ENCODE measurements at regions not wholly inside any gene's neighbourhood (a gene's known extent, or its start where the extent isn't known, plus 50 kb on each side); places are given as distances from the start of the nearest gene placed in this dataset.

GRCh38 chr20:51093240-51093763 is 70.4 kb upstream of the KCNG1 start:
- DNase-seq (ENCODE audit: low read depth, low spot score) (no peak), FAIRE-seq (no peak)
- no peaks in the 10 kb centered on the region for H3K79me2 ChIP-seq (ENCODE audit: control insufficient read depth, insufficient read depth, low read length)
- no peaks in the 10 kb centered on the region for H3K4me1 ChIP-seq (ENCODE audit: control insufficient read depth, extremely low read depth, insufficient read depth, low read length)
- no peaks in the 10 kb centered on the region for H3K9me3 ChIP-seq (replicated peaks; ENCODE audit: control insufficient read depth, insufficient read depth, low read length)
- H3K27me3 ChIP-seq (ENCODE audit: control insufficient read depth in 2 of 2, insufficient read depth in 2 of 2, low read length in 2 of 2) = peaks cover 21 to 27% of the 10 kb centered on the region in 2 experiments
- no peaks in the 10 kb centered on the region for H3K36me3 ChIP-seq (ENCODE audit: control insufficient read depth in 2 of 2, extremely low read depth in 1 of 2, insufficient read depth in 2 of 2, low read length in 2 of 2)
- no peak overlapping the region for H3K4me3 ChIP-seq (replicated peaks in 1 of 3; ENCODE audit: insufficient read depth in 1 of 3, low read depth in 1 of 3, low read length in 3 of 3)
- no TSS peak for BruUV-seq (replicated peaks)
- CTCF ChIA-PET = no interaction called here
- H3K27ac ChIP-seq (ENCODE audit: insufficient read depth, low read depth, low read length) = no peak overlapping the region
- TF ChIP-seq MAX (IDR thresholded peaks at IDR 0.05; ENCODE audit: insufficient read depth, insufficient read length) = no peak
- H4K20me1 ChIP-seq (replicated peaks; ENCODE audit: control insufficient read depth, extremely low read depth, insufficient read depth, low read length) = no peaks in the 10 kb centered on the region
- no peak overlapping the region for H3K4me2 ChIP-seq (ENCODE audit: insufficient read depth, low read length)
- intact Hi-C loops (cut with micrococcal nuclease) (no loop called here), dilution Hi-C loops (cut with MboI; ENCODE audit: extremely low pct_ligation_motif_present, low sequenced_read_pairs) (no loop called here)
- H3K9ac ChIP-seq (replicated peaks; ENCODE audit: extremely low read depth, insufficient read depth, low read length) = no peak overlapping the region
- POLR2A ChIA-PET = no interaction called here
- H3K9me1 ChIP-seq (replicated peaks; ENCODE audit: control insufficient read depth, extremely low read depth, insufficient read depth, low read length) = no peaks in the 10 kb centered on the region
- no peak overlapping the region for H2AFZ ChIP-seq (ENCODE audit: low read depth, low read length)

- Histone ChIP-seq H3K9me3 (replicated peaks; ENCODE audit: control insufficient read depth, insufficient read depth, low read length) (no peaks in the 10 kb centered on the region), H3K4me1 (ENCODE audit: control insufficient read depth, extremely low read depth, insufficient read depth, low read length) (no peaks in the 10 kb centered on the region), H3K4me2 (ENCODE audit: insufficient read depth, low read length) (no peak overlapping the region), H3K4me3 (replicated peaks in 1 of 3; ENCODE audit: insufficient read depth in 1 of 3, low read depth in 1 of 3, low read length in 3 of 3) (no peak overlapping the region), H4K20me1 (replicated peaks; ENCODE audit: control insufficient read depth, extremely low read depth, insufficient read depth, low read length) (no peaks in the 10 kb centered on the region), H3K27me3 (ENCODE audit: control insufficient read depth in 2 of 2, insufficient read depth in 2 of 2, low read length in 2 of 2) (peaks cover 21 to 30% of the 10 kb centered on the region in 2 experiments), H3K36me3 (ENCODE audit: control insufficient read depth in 2 of 2, extremely low read depth in 1 of 2, insufficient read depth in 2 of 2, low read length in 2 of 2) (no peaks in the 10 kb centered on the region), H2AFZ (ENCODE audit: low read depth, low read length) (no peak overlapping the region), H3K27ac (ENCODE audit: insufficient read depth, low read depth, low read length) (no peak overlapping the region), H3K79me2 (ENCODE audit: control insufficient read depth, insufficient read depth, low read length) (no peaks in the 10 kb centered on the region), H3K9me1 (replicated peaks; ENCODE audit: control insufficient read depth, extremely low read depth, insufficient read depth, low read length) (no peaks in the 10 kb centered on the region), H3K9ac (replicated peaks; ENCODE audit: extremely low read depth, insufficient read depth, low read length) (no peak overlapping the region)
- intact Hi-C loops (cut with micrococcal nuclease) (no loop called here), dilution Hi-C loops (cut with MboI; ENCODE audit: extremely low pct_ligation_motif_present, low sequenced_read_pairs) (no loop called here)
- ChIA-PET POLR2A (no interaction called here), CTCF (interaction anchor here (0.9 kb wide), 1 partner anchor 16 kb away, joined by 3 read pairs; no protein-coding TSS in a partner anchor)
- BruUV-seq (replicated peaks) = no TSS peak
- DNase-seq (ENCODE audit: low read depth, low spot score) (no peak), FAIRE-seq (no peak)
- TF ChIP-seq FOS (IDR thresholded peaks at IDR 0.05; ENCODE audit: borderline replicate concordance, insufficient read depth, low read length) = no peak
- TF ChIP-seq POLR2A (IDR thresholded peaks at IDR 0.05; ENCODE audit: low read depth, low read length) = no peak
- TF ChIP-seq POLR2AphosphoS5 (IDR thresholded peaks at IDR 0.05; ENCODE audit: insufficient read depth, low read depth, low read length) = no peak
- TF ChIP-seq MYC (IDR thresholded peaks at IDR 0.05; ENCODE audit: low read depth, low read length) = no peak
- TF ChIP-seq MAX (IDR thresholded peaks at IDR 0.05; ENCODE audit: insufficient read depth, insufficient read length) = no peak
- TF ChIP-seq EZH2 (IDR thresholded peaks at IDR 0.05; ENCODE audit: borderline replicate concordance, low read depth, low read length, severe bottlenecking) = no peak
- TF ChIP-seq GATA2 (IDR thresholded peaks at IDR 0.05; ENCODE audit: insufficient read depth, insufficient read length, low read depth, low read length) = no peak
- TF ChIP-seq CTCF (IDR thresholded peaks at IDR 0.05; ENCODE audit: extremely low read depth in 1 of 2, insufficient read depth in 1 of 2, low read depth in 1 of 2, low read length in 2 of 2) = no peak
- no peak for TF ChIP-seq JUN (IDR thresholded peaks at IDR 0.05; ENCODE audit: borderline replicate concordance, insufficient read depth, insufficient read length, low read depth)
Observed at GRCh38 chr20:51092338-51092737, 69.4 kb upstream of the KCNG1 start.
